HS-5 (cell line): ENCODE measurements at regions not wholly inside any gene's neighbourhood (a gene's known extent, or its start where the extent isn't known, plus 50 kb on each side); places are given as distances from the start of the nearest gene placed in this dataset.

Experiments
- DNase-seq: peaks from one replicate; pipeline ENCODE4 v3.0.0-alpha.2; 2012; ENCODE audit warnings: low read depth

DNA sequence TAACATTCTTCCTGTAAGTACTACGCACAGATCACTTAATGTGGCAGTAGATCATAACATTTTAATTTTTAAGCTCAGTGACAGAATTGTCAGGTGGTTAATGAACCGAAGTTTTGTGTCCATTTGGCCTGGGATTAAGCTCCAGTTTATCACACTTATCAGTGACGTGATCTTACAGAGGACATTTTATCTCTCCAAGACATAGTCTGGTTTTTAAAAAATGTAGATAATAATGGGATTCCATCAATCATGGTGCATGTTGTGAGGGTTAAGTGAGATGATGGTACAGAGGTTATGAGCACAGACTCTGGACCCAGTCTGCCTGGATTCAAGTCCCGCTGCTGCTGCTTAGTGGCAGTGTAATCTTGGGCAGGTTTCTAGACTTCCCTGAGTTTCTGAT is 66.0 kb upstream of the ZFAND5 start:
- DNase-seq = no peak

DNA sequence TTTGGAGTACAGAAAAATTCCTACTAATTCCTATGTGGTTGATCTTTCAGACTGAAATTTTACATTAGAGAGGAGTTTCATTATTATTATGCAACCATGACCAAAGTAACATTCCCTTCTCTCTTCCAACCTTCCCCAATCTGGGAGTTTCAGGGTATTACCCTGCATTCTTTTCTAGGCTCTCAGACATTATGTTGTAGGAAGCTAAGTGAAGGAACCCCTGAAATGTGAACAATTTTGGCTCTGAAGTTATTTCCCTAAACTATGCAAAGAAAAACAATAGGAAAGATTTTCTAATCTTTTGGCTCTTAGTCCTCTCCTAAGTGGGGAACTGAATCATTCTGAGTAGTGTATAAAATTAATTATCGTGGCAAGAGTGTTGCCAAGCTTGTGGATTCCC is 63.3 kb upstream of the ZFAND5 start:
- peak; percentile 35 for DNase-seq

DNA sequence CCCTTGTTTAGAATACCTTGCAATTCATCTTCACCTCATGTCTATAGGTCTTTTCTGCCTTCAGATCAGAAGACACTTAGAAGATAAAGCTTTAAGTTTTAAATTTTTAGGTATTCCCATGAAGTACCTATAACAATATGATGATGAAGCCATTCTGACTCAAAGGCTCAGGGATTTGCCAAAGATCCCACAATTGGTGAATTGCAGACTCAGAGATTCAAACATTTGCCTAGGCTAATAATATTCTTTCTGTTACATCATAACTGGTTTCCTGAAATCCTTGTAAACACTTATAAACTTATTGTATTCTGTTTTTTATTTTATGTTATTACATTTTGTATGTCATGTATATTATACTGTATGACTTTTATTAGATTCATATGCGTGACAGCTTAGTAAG is 62.8 kb upstream of the ZFAND5 start:
- DNase-seq = no peak

DNA sequence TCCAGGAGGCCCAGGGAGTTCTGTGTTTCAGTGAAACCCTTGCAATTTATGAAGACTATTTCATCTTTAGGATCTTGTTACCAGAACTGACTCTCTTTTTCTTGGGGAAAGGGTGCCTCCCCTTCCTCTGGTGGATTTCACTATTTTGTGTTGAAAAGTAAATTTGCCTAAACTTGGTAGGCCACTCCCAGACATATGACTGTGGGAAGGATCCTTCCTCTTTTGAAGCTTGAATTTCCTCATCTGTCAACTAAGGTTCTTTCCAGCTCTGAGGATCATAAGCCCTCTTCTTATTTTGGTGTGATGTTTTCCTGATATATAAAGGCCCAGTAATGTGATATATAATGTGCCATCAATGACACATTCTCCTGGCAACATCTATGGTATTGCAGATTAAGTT is 59.1 kb upstream of the ZFAND5 start:
- DNase-seq = no peak

DNA sequence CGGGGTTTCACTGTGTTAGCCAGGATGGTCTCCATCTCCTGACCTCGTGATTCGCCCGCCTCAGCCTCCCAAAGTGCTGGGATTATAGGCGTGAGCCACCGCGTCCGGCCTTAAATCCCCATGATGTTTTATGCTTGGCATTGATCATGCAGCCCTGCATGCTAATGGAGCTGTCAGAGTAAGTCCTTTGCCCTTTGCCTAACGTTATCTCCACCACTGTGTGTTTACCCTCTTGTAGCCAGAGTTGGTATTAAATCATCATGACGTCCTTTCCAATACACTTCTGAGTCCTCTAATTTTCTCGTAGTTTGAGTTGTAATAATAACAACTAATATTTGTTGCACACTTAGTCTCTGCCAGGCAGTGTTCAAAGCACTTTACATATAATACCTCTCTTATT is 57.2 kb upstream of the ZFAND5 start:
- no peak for DNase-seq

DNA sequence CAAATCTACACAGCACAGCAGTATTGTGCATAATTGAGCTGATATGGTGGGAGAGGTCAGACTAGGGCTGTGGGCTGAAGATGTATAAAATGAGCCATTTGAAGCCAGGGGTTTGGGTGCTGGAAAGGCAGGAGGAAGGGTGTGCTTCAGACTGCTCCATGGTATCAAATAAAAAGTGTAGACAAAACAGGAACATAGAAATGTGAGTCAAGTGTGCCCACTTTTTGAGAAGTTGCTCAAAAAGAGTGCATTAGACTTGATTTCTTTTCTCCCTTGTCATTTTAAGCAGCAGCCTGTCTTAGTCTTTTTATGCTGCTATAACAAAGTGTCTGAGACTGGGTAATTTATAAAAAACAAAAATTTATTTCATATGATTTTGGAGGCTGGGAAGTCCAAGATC is 55.8 kb upstream of the ZFAND5 start:
- no peak for DNase-seq

DNA sequence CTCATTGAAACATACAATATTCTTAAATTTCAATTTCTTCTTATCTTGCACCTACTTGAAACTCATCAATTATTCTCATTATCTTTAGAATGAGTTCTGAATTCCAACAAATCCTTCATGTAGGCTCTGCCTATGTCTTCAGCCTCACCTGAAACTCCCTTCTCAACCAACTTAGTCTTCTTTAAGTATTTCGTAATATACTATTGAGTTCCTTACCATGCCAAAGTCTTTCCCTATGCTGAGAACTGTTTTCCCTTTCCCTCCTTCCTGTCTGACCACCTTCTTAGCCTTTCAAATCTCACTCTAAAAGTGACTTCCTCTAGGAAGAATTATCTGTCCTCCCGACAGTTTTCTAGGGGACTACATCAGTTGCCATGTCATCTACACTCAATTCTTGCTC is 50.9 kb upstream of the ZFAND5 start:
- DNase-seq = no peak

DNA sequence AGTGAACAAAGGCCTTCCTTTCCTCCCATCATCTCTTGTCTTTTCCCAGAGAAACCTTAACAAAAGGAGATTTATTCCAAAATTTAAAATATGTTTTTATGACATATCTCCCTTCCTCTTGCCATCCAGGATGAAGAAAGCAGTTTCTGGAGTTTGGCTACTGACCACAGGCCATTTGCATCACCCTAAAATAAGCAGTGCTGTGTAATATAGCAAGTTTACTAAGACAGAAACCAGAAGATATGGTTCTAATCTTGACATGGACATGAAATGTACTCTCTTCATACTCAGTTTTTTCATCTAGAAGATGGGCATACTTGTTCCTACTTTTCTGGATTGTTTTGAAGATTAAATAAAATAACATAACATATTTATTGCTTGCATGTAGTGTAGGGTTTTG is 50.2 kb upstream of the ZFAND5 start:
- no peak for DNase-seq
